K562 (cell line): ENCODE measurements at regions not wholly inside any gene's neighbourhood (a gene's known extent, or its start where the extent isn't known, plus 50 kb on each side); places are given as distances from the start of the nearest gene placed in this dataset.

Experiments used
- DNMT1 ChIP-seq: fragments of 450-650 bp; IDR thresholded peaks from 2 replicates; pipeline ENCODE4 v1.6.1; 2016; ENCODE audit warnings: antibody characterized with exemption, mild to moderate bottlenecking
- SMC3 ChIP-seq: conservative IDR thresholded peaks from 2 replicates; pipeline ENCODE4 v1.6.1; 2011; ENCODE audit warnings: low read depth, low read length, improper control_type of control experiment; ENCODE audit not compliant: insufficient read depth
- TAF1 ChIP-seq: IDR thresholded peaks from 2 replicates; pipeline ENCODE4 v1.6.1; 2011; ENCODE audit warnings: mild to moderate bottlenecking, low read length, moderate library complexity; ENCODE audit not compliant: insufficient read depth, control insufficient read depth, severe bottlenecking; ENCODE audit errors: extremely low read depth
- ZNF282 ChIP-seq: sonication (generic); formaldehyde crosslinking; IDR thresholded peaks from 2 replicates; pipeline ENCODE4 v1.8.1; 2023; ENCODE audit warnings: missing genetic modification reagents
- TF ChIP-seq, protein P1 (sequence below), 3 experiments: IDR thresholded peaks in 2 of 3; conservative IDR thresholded peaks in 1 of 3; 2 replicates each; pipeline ENCODE4 v1.5.1; 2011 to 2012; ENCODE audit warnings: low read length in 3 of 3, mild to moderate bottlenecking in 3 of 3, control low read depth in 2 of 3, improper control_type of control experiment in 1 of 3, inconsistent platforms in 1 of 3, low read depth in 1 of 3, mixed read lengths in 1 of 3, moderate library complexity in 1 of 3; ENCODE audit not compliant: insufficient read depth in 2 of 3
- TF ChIP-seq, protein P2 (sequence below): IDR thresholded peaks from 2 replicates; pipeline ENCODE4 v1.6.1; 2012; ENCODE audit warnings: low read depth, low read length, improper control_type of control experiment, borderline replicate concordance

GRCh38 chr6:56335726-56336125, 88.3 kb upstream of the COL21A1 start:
- TF ChIP-seq SMC3 (no peak), TAF1 (no peak), ZNF282 (no peak), DNMT1 (no peak)
- TF ChIP-seq, protein P1, sequence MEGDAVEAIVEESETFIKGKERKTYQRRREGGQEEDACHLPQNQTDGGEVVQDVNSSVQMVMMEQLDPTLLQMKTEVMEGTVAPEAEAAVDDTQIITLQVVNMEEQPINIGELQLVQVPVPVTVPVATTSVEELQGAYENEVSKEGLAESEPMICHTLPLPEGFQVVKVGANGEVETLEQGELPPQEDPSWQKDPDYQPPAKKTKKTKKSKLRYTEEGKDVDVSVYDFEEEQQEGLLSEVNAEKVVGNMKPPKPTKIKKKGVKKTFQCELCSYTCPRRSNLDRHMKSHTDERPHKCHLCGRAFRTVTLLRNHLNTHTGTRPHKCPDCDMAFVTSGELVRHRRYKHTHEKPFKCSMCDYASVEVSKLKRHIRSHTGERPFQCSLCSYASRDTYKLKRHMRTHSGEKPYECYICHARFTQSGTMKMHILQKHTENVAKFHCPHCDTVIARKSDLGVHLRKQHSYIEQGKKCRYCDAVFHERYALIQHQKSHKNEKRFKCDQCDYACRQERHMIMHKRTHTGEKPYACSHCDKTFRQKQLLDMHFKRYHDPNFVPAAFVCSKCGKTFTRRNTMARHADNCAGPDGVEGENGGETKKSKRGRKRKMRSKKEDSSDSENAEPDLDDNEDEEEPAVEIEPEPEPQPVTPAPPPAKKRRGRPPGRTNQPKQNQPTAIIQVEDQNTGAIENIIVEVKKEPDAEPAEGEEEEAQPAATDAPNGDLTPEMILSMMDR (IDR thresholded peaks at IDR 0.05 in 2 of 3, conservative IDR thresholded peaks at IDR 0.05 in 1 of 3; ENCODE audit: insufficient read depth in 2 of 3, low read depth in 1 of 3, low read length in 3 of 3): no peak
- TF ChIP-seq, protein P2, sequence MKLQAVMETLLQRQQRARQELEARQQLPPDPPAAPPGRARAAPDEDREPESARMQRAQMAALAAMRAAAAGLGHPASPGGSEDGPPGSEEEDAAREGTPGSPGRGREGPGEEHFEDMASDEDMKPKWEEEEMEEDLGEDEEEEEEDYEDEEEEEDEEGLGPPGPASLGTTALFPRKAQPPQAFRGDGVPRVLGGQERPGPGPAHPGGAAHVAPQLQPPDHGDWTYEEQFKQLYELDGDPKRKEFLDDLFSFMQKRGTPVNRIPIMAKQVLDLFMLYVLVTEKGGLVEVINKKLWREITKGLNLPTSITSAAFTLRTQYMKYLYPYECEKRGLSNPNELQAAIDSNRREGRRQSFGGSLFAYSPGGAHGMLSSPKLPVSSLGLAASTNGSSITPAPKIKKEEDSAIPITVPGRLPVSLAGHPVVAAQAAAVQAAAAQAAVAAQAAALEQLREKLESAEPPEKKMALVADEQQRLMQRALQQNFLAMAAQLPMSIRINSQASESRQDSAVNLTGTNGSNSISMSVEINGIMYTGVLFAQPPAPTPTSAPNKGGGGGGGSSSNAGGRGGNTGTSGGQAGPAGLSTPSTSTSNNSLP: no peak
